ENCODE measurements at regions not wholly inside any gene's neighbourhood (a gene's known extent, or its start where the extent isn't known, plus 50 kb on each side); places are given as distances from the start of the nearest gene placed in this dataset.

GRCh38 chr5:32865475-32865874 lies 154.4 kb downstream of the NPR3 start:
- TF ChIP-seq CTCF (IDR thresholded peaks at IDR 0.05) (no peak), POLR2A (IDR thresholded peaks at IDR 0.05; ENCODE audit: low read depth) (no peak), POLR2AphosphoS5 (IDR thresholded peaks at IDR 0.05) (no peak)

Data from esophagus muscularis mucosa (tissue), 3 donors.